ENCODE measurements at regions not wholly inside any gene's neighbourhood (a gene's known extent, or its start where the extent isn't known, plus 50 kb on each side); places are given as distances from the start of the nearest gene placed in this dataset.

- no peak for DNase-seq
- H3K27ac Mint-ChIP-seq = no peak overlapping the region
- H3K27me3 Mint-ChIP-seq = no peaks in the 10 kb centered on the region
- no peaks in the 10 kb centered on the region for H3K36me3 Mint-ChIP-seq
- H3K4me3 Mint-ChIP-seq = no peak overlapping the region
- no peaks in the 10 kb centered on the region for H3K4me1 Mint-ChIP-seq
- no peaks in the 10 kb centered on the region for H3K9me3 Mint-ChIP-seq
- ATAC-seq (replicated peaks) = no peak
Observed at GRCh38 chr9:13942201-13942600, 371.7 kb downstream of the NFIB start.

- Mint-ChIP-seq H3K36me3 (no peaks in the 10 kb centered on the region), H3K27me3 (no peaks in the 10 kb centered on the region), H3K4me1 (no peaks in the 10 kb centered on the region), H3K9me3 (no peaks in the 10 kb centered on the region), H3K27ac (no peak overlapping the region), H3K4me3 (no peak overlapping the region)
- ATAC-seq (replicated peaks) = no peak
- no peak for DNase-seq
Observed at GRCh38 chr9:13941714-13942113, 372.2 kb downstream of the NFIB start.

GRCh38 chr9:13939701-13940490 lies 374.0 kb downstream of the NFIB start:
- no peak for ATAC-seq (replicated peaks)
- Mint-ChIP-seq H3K4me1 (no peaks in the 10 kb centered on the region), H3K4me3 (no peak overlapping the region)

GRCh38 chr9:13939134-13939533 lies 374.8 kb downstream of the NFIB start:
- Mint-ChIP-seq H3K9me3 (no peaks in the 10 kb centered on the region), H3K36me3 (no peaks in the 10 kb centered on the region), H3K4me3 (no peak overlapping the region), H3K27me3 (no peaks in the 10 kb centered on the region), H3K4me1 (no peaks in the 10 kb centered on the region), H3K27ac (no peak overlapping the region)
- ATAC-seq (replicated peaks) (no peak), DNase-seq (no peak)

More at GRCh38 chr9:13939701-13940490, 374.0 kb downstream of the NFIB start:
- Mint-ChIP-seq H3K9me3 (no peaks in the 10 kb centered on the region), H3K27ac (no peak overlapping the region), H3K27me3 (no peaks in the 10 kb centered on the region), H3K36me3 (no peaks in the 10 kb centered on the region)
- no peak for DNase-seq

- ATAC-seq (replicated peaks) (no peak), DNase-seq (no peak)
- no peak overlapping the region for H3K4me3 Mint-ChIP-seq
- H3K4me1 Mint-ChIP-seq = no peaks in the 10 kb centered on the region
- no peaks in the 10 kb centered on the region for H3K9me3 Mint-ChIP-seq
- H3K27me3 Mint-ChIP-seq = no peaks in the 10 kb centered on the region
- H3K36me3 Mint-ChIP-seq = no peaks in the 10 kb centered on the region
- H3K27ac Mint-ChIP-seq = no peak overlapping the region
Observed at GRCh38 chr9:13934416-13934815, 379.5 kb downstream of the NFIB start.

- Mint-ChIP-seq H3K9me3 (no peaks in the 10 kb centered on the region), H3K27me3 (no peaks in the 10 kb centered on the region), H3K36me3 (no peaks in the 10 kb centered on the region), H3K4me1 (no peaks in the 10 kb centered on the region), H3K4me3 (no peak overlapping the region), H3K27ac (no peak overlapping the region)
- ATAC-seq (replicated peaks) (no peak), DNase-seq (no peak)
Observed at GRCh38 chr9:13933268-13933656, 380.7 kb downstream of the NFIB start.

- no peak overlapping the region for H3K4me3 Mint-ChIP-seq
- H3K27me3 Mint-ChIP-seq = no peaks in the 10 kb centered on the region
- H3K4me1 Mint-ChIP-seq = no peaks in the 10 kb centered on the region
- DNase-seq (no peak), ATAC-seq (replicated peaks) (no peak)
- no peaks in the 10 kb centered on the region for H3K9me3 Mint-ChIP-seq
- H3K36me3 Mint-ChIP-seq = no peaks in the 10 kb centered on the region
- no peak overlapping the region for H3K27ac Mint-ChIP-seq
Observed at GRCh38 chr9:13932528-13933267, 381.2 kb downstream of the NFIB start.

- ATAC-seq (replicated peaks) (no peak), DNase-seq (no peak)
- H3K36me3 Mint-ChIP-seq = no peaks in the 10 kb centered on the region
- H3K27me3 Mint-ChIP-seq = no peaks in the 10 kb centered on the region
- peaks cover 5% of the 10 kb centered on the region in 2 donors for H3K9me3 Mint-ChIP-seq
- H3K4me1 Mint-ChIP-seq = no peaks in the 10 kb centered on the region
- no peak overlapping the region for H3K27ac Mint-ChIP-seq
- no peak overlapping the region for H3K4me3 Mint-ChIP-seq
Observed at GRCh38 chr9:13929013-13929412, 384.9 kb downstream of the NFIB start.

- H3K4me3 Mint-ChIP-seq = no peak overlapping the region
- no peak for ATAC-seq (replicated peaks)
- no peaks in the 10 kb centered on the region for H3K27me3 Mint-ChIP-seq
- DNase-seq = no peak
- no peak overlapping the region for H3K27ac Mint-ChIP-seq
- no peaks in the 10 kb centered on the region for H3K36me3 Mint-ChIP-seq
- H3K4me1 Mint-ChIP-seq = no peaks in the 10 kb centered on the region
- peaks cover 5 to 7% of the 10 kb centered on the region in 2 donors for H3K9me3 Mint-ChIP-seq
Observed at GRCh38 chr9:13923381-13923780, 390.6 kb downstream of the NFIB start.

- H3K27ac Mint-ChIP-seq = no peak overlapping the region
- no peaks in the 10 kb centered on the region for H3K36me3 Mint-ChIP-seq
- H3K27me3 Mint-ChIP-seq = no peaks in the 10 kb centered on the region
- no peak overlapping the region for H3K4me3 Mint-ChIP-seq
- no peak for DNase-seq
- H3K4me1 Mint-ChIP-seq = no peaks in the 10 kb centered on the region
- peaks cover 0 to 3% of the 10 kb centered on the region in 2 donors for H3K9me3 Mint-ChIP-seq
- ATAC-seq (replicated peaks) = no peak
Observed at GRCh38 chr9:13920557-13920956, 393.4 kb downstream of the NFIB start.

GRCh38 chr9:13919401-13919800 lies 394.5 kb downstream of the NFIB start:
- no peak overlapping the region for H3K27ac Mint-ChIP-seq
- H3K4me3 Mint-ChIP-seq = no peak overlapping the region
- H3K36me3 Mint-ChIP-seq = no peaks in the 10 kb centered on the region
- H3K4me1 Mint-ChIP-seq = no peaks in the 10 kb centered on the region
- no peaks in the 10 kb centered on the region for H3K27me3 Mint-ChIP-seq
- DNase-seq = no peak
- peaks cover 0 to 1% of the 10 kb centered on the region in 2 donors for H3K9me3 Mint-ChIP-seq
- ATAC-seq (replicated peaks) = no peak

- H3K36me3 Mint-ChIP-seq = no peaks in the 10 kb centered on the region
- H3K9me3 Mint-ChIP-seq = peaks cover 0 to 5% of the 10 kb centered on the region in 2 donors
- no peaks in the 10 kb centered on the region for H3K4me1 Mint-ChIP-seq
- no peak for ATAC-seq (replicated peaks)
- H3K27me3 Mint-ChIP-seq = no peaks in the 10 kb centered on the region
- no peak overlapping the region for H3K4me3 Mint-ChIP-seq
- DNase-seq = no peak
- H3K27ac Mint-ChIP-seq = no peak overlapping the region
Observed at GRCh38 chr9:13917534-13917933, 396.4 kb downstream of the NFIB start.

- Mint-ChIP-seq H3K4me3 (no peak overlapping the region), H3K9me3 (peaks cover 0 to 3% of the 10 kb centered on the region in 2 donors), H3K27me3 (no peaks in the 10 kb centered on the region), H3K4me1 (no peaks in the 10 kb centered on the region), H3K36me3 (no peaks in the 10 kb centered on the region), H3K27ac (no peak overlapping the region)
- ATAC-seq (replicated peaks) = no peak
- no peak for DNase-seq
Observed at GRCh38 chr9:13915591-13916301, 398.2 kb downstream of the NFIB start.

- ATAC-seq (replicated peaks) (no peak), DNase-seq (no peak)
- no peaks in the 10 kb centered on the region for H3K4me1 Mint-ChIP-seq
- H3K36me3 Mint-ChIP-seq = no peaks in the 10 kb centered on the region
- H3K27ac Mint-ChIP-seq = no peak overlapping the region
- no peaks in the 10 kb centered on the region for H3K27me3 Mint-ChIP-seq
- H3K9me3 Mint-ChIP-seq = peaks cover 3 to 5% of the 10 kb centered on the region in 2 donors
- H3K4me3 Mint-ChIP-seq = no peak overlapping the region
Observed at GRCh38 chr9:13915131-13915530, 398.8 kb downstream of the NFIB start.

- no peaks in the 10 kb centered on the region for H3K27me3 Mint-ChIP-seq
- H3K9me3 Mint-ChIP-seq = peaks cover 8 to 9% of the 10 kb centered on the region in 2 donors
- H3K4me3 Mint-ChIP-seq = no peak overlapping the region
- DNase-seq (no peak), ATAC-seq (replicated peaks) (no peak)
- no peaks in the 10 kb centered on the region for H3K36me3 Mint-ChIP-seq
- no peak overlapping the region for H3K27ac Mint-ChIP-seq
- H3K4me1 Mint-ChIP-seq = no peaks in the 10 kb centered on the region
Observed at GRCh38 chr9:13911473-13911872, 402.5 kb downstream of the NFIB start.
